ENCODE measurements at regions not wholly inside any gene's neighbourhood (a gene's known extent, or its start where the extent isn't known, plus 50 kb on each side); places are given as distances from the start of the nearest gene placed in this dataset.
"Not testable (repeated sequence)": the region's sequence is repeated elsewhere in the genome, so short reads cannot be mapped to it uniquely, and the experiment has no call there.

DNA sequence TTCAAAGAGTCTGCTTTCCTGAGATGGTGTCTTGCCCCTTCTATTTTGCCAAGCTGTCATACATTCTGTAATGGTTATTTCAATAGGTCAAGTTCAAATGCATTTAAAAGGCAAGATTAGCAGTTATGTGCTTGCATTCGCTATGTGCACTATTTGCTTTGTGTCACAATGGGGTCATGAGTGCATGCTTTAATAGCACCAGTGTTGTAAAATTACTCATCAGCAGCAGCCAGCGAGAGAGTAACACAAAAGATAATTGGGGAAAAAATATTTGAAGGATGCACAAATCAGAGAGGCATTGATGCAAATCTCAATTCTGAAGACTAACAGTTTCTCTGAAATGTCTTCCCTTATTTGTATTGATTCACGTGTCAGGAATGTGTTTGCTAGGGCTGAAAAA, 180.7 kb upstream of the FOLH1 start:
- H3K36me3 ChIP-seq (ENCODE audit: control insufficient read depth in 2 of 2, insufficient read depth in 2 of 2, low read length in 1 of 2); SMC1A ChIA-PET (ENCODE audit: uncharacterized antibody, unreplicated experiment); RAD21 ChIA-PET (ENCODE audit: unreplicated experiment); H3K4me3 ChIP-seq; in situ Hi-C loops (cut with MboI); H3K27me3 ChIP-seq (replicated peaks in 1 of 2; ENCODE audit: control insufficient read depth in 2 of 2, insufficient read depth in 2 of 2, low read length in 1 of 2); H2AFZ ChIP-seq (ENCODE audit: control insufficient read depth, low read depth, low read length); BruUV-seq (replicated peaks); POLR2A ChIA-PET; H4K20me1 ChIP-seq (ENCODE audit: control insufficient read depth, insufficient read depth); DNase-seq (ENCODE audit: low read depth, low spot score); FAIRE-seq; ATAC-seq; H3K27ac ChIP-seq (ENCODE audit: control insufficient read depth, insufficient read depth); H3K9me3 ChIP-seq (replicated peaks; ENCODE audit: control insufficient read depth, insufficient read depth, low read length); intact Hi-C loops (cut with micrococcal nuclease; ENCODE audit: unreplicated experiment); CTCF ChIA-PET; H3K9ac ChIP-seq (ENCODE audit: control insufficient read depth, insufficient read depth, low read length); H3K79me2 ChIP-seq (ENCODE audit: control insufficient read depth, insufficient read depth, low read length); H3K4me1 ChIP-seq (ENCODE audit: control insufficient read depth, insufficient read depth, low read length); H3K4me2 ChIP-seq (ENCODE audit: control insufficient read depth, insufficient read depth): not testable (repeated sequence)
- WGBS (ENCODE audit: insufficient coverage, insufficient replicate concordance, low lambda C conversion rate, missing lambda C conversion rate): 2% methylated on average over 3 of the region's 3 CpGs

DNA sequence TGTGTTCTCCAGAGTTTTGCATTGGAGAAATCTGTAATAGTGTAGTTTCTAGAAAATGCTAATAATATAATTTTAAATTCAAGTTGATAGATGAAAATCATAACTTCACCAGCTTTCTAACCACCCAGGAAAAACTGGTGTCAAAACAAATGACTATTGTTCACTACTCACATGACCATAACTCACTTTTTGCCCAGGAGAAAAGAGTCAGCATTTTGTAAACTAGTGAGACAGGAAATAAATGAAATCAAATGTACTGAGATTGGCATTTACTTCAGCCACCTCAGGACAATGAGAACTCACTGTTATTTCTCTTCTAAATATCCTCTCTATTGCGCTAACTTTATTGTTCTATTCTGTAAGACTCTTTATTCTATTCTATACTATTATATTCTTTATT, 176.0 kb upstream of the FOLH1 start:
- H3K79me2 ChIP-seq (ENCODE audit: control insufficient read depth, insufficient read depth, low read length); intact Hi-C loops (cut with micrococcal nuclease; ENCODE audit: unreplicated experiment); FAIRE-seq: not testable (repeated sequence)

DNA sequence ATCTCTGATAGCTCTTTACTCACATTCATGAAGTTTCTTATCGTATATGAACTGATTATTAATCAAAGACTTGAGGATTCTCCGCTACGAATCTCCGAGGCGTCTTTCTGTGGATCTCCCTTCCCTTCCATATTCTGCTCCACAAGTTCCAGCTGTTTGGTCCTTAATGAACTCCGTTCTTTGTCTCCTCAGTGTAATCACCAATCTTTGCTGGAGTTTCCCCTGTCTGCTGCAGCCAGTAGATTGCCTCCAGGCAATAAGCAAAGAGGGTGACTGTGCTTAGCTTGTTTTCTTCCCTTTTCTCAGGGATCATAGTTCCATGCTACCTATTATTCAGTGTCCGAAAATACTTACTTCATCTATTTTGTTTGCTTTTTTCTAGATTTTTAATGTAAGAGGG, 169.6 kb upstream of the FOLH1 start:
- RAD21 ChIA-PET (ENCODE audit: unreplicated experiment): no interaction called here
- POLR2A ChIA-PET: no interaction called here
- H3K4me2 ChIP-seq (ENCODE audit: control insufficient read depth, insufficient read depth): no peak overlapping the region
- H3K9ac ChIP-seq (ENCODE audit: control insufficient read depth, insufficient read depth, low read length): no peak overlapping the region
- in situ Hi-C loops (cut with MboI) (no loop called here), intact Hi-C loops (cut with micrococcal nuclease; ENCODE audit: unreplicated experiment) (no loop called here)
- FAIRE-seq: no peak
- H3K27me3 ChIP-seq (replicated peaks in 1 of 2; ENCODE audit: control insufficient read depth in 2 of 2, insufficient read depth in 2 of 2, low read length in 1 of 2): no peaks in the 10 kb centered on the region
- BruUV-seq (replicated peaks): no TSS peak
- no peaks in the 10 kb centered on the region for H3K4me1 ChIP-seq (ENCODE audit: control insufficient read depth, insufficient read depth, low read length)
- H3K36me3 ChIP-seq (ENCODE audit: control insufficient read depth in 2 of 2, insufficient read depth in 2 of 2, low read length in 1 of 2): no peaks in the 10 kb centered on the region
- no peaks in the 10 kb centered on the region for H3K9me3 ChIP-seq (replicated peaks; ENCODE audit: control insufficient read depth, insufficient read depth, low read length)
- no peak for DNase-seq (ENCODE audit: low read depth, low spot score)
- H4K20me1 ChIP-seq (ENCODE audit: control insufficient read depth, insufficient read depth): no peaks in the 10 kb centered on the region
- CTCF ChIA-PET: no interaction called here
- no peak overlapping the region for H3K27ac ChIP-seq (ENCODE audit: control insufficient read depth, insufficient read depth)
- H3K4me3 ChIP-seq: no peak overlapping the region
- 17% methylated on average over 7 of the region's 7 CpGs for WGBS (ENCODE audit: insufficient coverage, insufficient replicate concordance, low lambda C conversion rate, missing lambda C conversion rate)
- SMC1A ChIA-PET (ENCODE audit: uncharacterized antibody, unreplicated experiment): no interaction called here
- ATAC-seq: no peak
- H2AFZ ChIP-seq (ENCODE audit: control insufficient read depth, low read depth, low read length): no peak overlapping the region
- no peaks in the 10 kb centered on the region for H3K79me2 ChIP-seq (ENCODE audit: control insufficient read depth, insufficient read depth, low read length)
- TF ChIP-seq CHD4 (IDR thresholded peaks at IDR 0.05) (no peak), KDM1A (IDR thresholded peaks at IDR 0.05; ENCODE audit: borderline replicate concordance) (no peak), SUZ12 (IDR thresholded peaks at IDR 0.05; ENCODE audit: unreplicated experiment) (no peak), ZNF24 (IDR thresholded peaks at IDR 0.05) (no peak), NFXL1 (IDR thresholded peaks at IDR 0.05; ENCODE audit: borderline replicate concordance) (no peak)
- TF ChIP-seq, protein P1, sequence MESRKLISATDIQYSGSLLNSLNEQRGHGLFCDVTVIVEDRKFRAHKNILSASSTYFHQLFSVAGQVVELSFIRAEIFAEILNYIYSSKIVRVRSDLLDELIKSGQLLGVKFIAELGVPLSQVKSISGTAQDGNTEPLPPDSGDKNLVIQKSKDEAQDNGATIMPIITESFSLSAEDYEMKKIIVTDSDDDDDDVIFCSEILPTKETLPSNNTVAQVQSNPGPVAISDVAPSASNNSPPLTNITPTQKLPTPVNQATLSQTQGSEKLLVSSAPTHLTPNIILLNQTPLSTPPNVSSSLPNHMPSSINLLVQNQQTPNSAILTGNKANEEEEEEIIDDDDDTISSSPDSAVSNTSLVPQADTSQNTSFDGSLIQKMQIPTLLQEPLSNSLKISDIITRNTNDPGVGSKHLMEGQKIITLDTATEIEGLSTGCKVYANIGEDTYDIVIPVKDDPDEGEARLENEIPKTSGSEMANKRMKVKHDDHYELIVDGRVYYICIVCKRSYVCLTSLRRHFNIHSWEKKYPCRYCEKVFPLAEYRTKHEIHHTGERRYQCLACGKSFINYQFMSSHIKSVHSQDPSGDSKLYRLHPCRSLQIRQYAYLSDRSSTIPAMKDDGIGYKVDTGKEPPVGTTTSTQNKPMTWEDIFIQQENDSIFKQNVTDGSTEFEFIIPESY (IDR thresholded peaks at IDR 0.05): no peak
- TF ChIP-seq, protein P2, sequence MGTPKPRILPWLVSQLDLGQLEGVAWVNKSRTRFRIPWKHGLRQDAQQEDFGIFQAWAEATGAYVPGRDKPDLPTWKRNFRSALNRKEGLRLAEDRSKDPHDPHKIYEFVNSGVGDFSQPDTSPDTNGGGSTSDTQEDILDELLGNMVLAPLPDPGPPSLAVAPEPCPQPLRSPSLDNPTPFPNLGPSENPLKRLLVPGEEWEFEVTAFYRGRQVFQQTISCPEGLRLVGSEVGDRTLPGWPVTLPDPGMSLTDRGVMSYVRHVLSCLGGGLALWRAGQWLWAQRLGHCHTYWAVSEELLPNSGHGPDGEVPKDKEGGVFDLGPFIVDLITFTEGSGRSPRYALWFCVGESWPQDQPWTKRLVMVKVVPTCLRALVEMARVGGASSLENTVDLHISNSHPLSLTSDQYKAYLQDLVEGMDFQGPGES (IDR thresholded peaks at IDR 0.05): no peak

More for the DNA sequence above, 176.0 kb upstream of the FOLH1 start:
- H2AFZ ChIP-seq (ENCODE audit: control insufficient read depth, low read depth, low read length); H3K27ac ChIP-seq (ENCODE audit: control insufficient read depth, insufficient read depth); H4K20me1 ChIP-seq (ENCODE audit: control insufficient read depth, insufficient read depth); H3K27me3 ChIP-seq (replicated peaks in 1 of 2; ENCODE audit: control insufficient read depth in 2 of 2, insufficient read depth in 2 of 2, low read length in 1 of 2); H3K9me3 ChIP-seq (replicated peaks; ENCODE audit: control insufficient read depth, insufficient read depth, low read length); DNase-seq (ENCODE audit: low read depth, low spot score); H3K4me2 ChIP-seq (ENCODE audit: control insufficient read depth, insufficient read depth); CTCF ChIA-PET; H3K36me3 ChIP-seq (ENCODE audit: control insufficient read depth in 2 of 2, insufficient read depth in 2 of 2, low read length in 1 of 2); BruUV-seq (replicated peaks); H3K4me1 ChIP-seq (ENCODE audit: control insufficient read depth, insufficient read depth, low read length); H3K9ac ChIP-seq (ENCODE audit: control insufficient read depth, insufficient read depth, low read length); POLR2A ChIA-PET; in situ Hi-C loops (cut with MboI); H3K4me3 ChIP-seq; SMC1A ChIA-PET (ENCODE audit: uncharacterized antibody, unreplicated experiment); ATAC-seq; RAD21 ChIA-PET (ENCODE audit: unreplicated experiment): not testable (repeated sequence)
- WGBS (ENCODE audit: insufficient coverage, insufficient replicate concordance, low lambda C conversion rate, missing lambda C conversion rate): 0% methylated on average over 1 of the region's 1 CpG

Measured in GM12878 (cell line).